GM10248 (cell line): ENCODE measurements at regions not wholly inside any gene's neighbourhood (a gene's known extent, or its start where the extent isn't known, plus 50 kb on each side); places are given as distances from the start of the nearest gene placed in this dataset.

Source experiments
- CTCF ChIA-PET: fragments of 300-600 bp; sonication (Branson Sonifier 250); formaldehyde crosslinking; extraction: SDS; loops from one replicate; lab custom pipeline; 2021; ENCODE audit warnings: antibody characterized with exemption; lab: Yijun Ruan, JAX
- POLR2A ChIA-PET: fragments of 350-650 bp; sonication (Branson Sonifier 250); formaldehyde crosslinking; extraction: SDS; loops from one replicate; lab custom pipeline; 2020; ENCODE audit warnings: antibody characterized with exemption; lab: Yijun Ruan, JAX
- DNase-seq: peaks from one replicate; pipeline ENCODE4 v3.0.0; 2012; ENCODE audit errors: extremely low spot score
- CTCF ChIP-seq: IDR thresholded peaks from 2 replicates; pipeline ENCODE4 v1.5.1; 2012; ENCODE audit warnings: mild to moderate bottlenecking, low read depth; ENCODE audit errors: extremely low read depth, missing control alignments, control extremely low read depth

GRCh38 chr1:84090447-84091245, 53.4 kb upstream of the PRKACB start:
- ChIA-PET CTCF (interaction anchor here (0.7 to 1.1 kb wide), 3 partner anchors 13 to 473 kb away, joined by 3 read pairs; no protein-coding TSS in a partner anchor), POLR2A (no interaction called here)
- no peak for TF ChIP-seq CTCF
- no peak for DNase-seq

- no peak for TF ChIP-seq CTCF
- CTCF ChIA-PET = interaction anchor here (0.7 to 1.1 kb wide), 3 partner anchors 14 to 474 kb away, joined by 3 read pairs; no protein-coding TSS in a partner anchor
- POLR2A ChIA-PET = no interaction called here
- DNase-seq = no peak
Measured at GRCh38 chr1:84089867-84090266, 54.2 kb upstream of the PRKACB start.

- ChIA-PET POLR2A (no interaction called here), CTCF (interaction anchor here (1.1 to 1.6 kb wide), 2 partner anchors 10 to 474 kb away, joined by 3 to 4 read pairs; no protein-coding TSS in a partner anchor)
- no peak for DNase-seq
- no peak for TF ChIP-seq CTCF
Measured at GRCh38 chr1:84089465-84089864, 54.6 kb upstream of the PRKACB start.

GRCh38 chr1:84086616-84087015, 57.5 kb upstream of the PRKACB start:
- no peak for DNase-seq
- ChIA-PET POLR2A (no interaction called here), CTCF (no interaction called here)
- no peak for TF ChIP-seq CTCF

GRCh38 chr1:84086189-84086588, 57.9 kb upstream of the PRKACB start:
- DNase-seq = no peak
- ChIA-PET POLR2A (no interaction called here), CTCF (no interaction called here)
- no peak for TF ChIP-seq CTCF

- ChIA-PET POLR2A (no interaction called here), CTCF (no interaction called here)
- TF ChIP-seq CTCF = no peak
- no peak for DNase-seq
Measured at GRCh38 chr1:84083307-84083706, 60.8 kb upstream of the PRKACB start.
